ENCODE measurements at regions not wholly inside any gene's neighbourhood (a gene's known extent, or its start where the extent isn't known, plus 50 kb on each side); places are given as distances from the start of the nearest gene placed in this dataset.

DNA sequence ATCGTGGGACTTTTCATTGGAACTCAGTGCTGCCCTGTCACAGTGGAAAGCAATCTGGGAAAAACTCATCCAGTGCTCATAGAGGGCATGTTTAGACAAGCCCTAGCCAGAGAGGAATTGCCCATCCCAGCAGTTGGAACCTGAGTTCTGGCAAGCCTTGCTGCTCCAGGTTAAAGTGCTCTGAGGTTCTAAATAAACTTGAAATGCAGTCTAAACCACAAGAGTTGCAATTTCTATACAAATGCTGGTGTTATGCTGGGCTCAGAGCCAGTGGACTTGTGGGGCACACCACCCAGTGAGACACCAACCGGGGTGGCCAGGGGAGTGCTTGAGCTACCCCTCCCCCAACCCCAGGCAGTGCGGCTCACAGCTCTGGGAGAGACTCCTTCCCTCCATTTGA is 142.8 kb upstream of the PPP1R2C start:
- Histone ChIP-seq H2AFZ (no peak overlapping the region), H3F3A (ENCODE audit: insufficient read depth, low read depth) (no peaks in the 10 kb centered on the region), H3K9me2 (ENCODE audit: insufficient read depth) (no peaks in the 10 kb centered on the region), H3K27ac (no peak overlapping the region), H3K4me3 (no peak overlapping the region), H3K27me3 (ENCODE audit: insufficient read depth, low read depth) (no peaks in the 10 kb centered on the region), H4K20me1 (ENCODE audit: insufficient read depth) (no peaks in the 10 kb centered on the region), H3K4me1 (replicated peaks; ENCODE audit: insufficient read depth) (no peaks in the 10 kb centered on the region), H3K4me2 (no peak overlapping the region), H3K36me3 (ENCODE audit: low read depth) (no peaks in the 10 kb centered on the region), H3K9me3 (ENCODE audit: insufficient read depth, low read depth) (no peaks in the 10 kb centered on the region), H3K79me2 (ENCODE audit: low read depth) (no peaks in the 10 kb centered on the region)
- TF ChIP-seq, protein P1, sequence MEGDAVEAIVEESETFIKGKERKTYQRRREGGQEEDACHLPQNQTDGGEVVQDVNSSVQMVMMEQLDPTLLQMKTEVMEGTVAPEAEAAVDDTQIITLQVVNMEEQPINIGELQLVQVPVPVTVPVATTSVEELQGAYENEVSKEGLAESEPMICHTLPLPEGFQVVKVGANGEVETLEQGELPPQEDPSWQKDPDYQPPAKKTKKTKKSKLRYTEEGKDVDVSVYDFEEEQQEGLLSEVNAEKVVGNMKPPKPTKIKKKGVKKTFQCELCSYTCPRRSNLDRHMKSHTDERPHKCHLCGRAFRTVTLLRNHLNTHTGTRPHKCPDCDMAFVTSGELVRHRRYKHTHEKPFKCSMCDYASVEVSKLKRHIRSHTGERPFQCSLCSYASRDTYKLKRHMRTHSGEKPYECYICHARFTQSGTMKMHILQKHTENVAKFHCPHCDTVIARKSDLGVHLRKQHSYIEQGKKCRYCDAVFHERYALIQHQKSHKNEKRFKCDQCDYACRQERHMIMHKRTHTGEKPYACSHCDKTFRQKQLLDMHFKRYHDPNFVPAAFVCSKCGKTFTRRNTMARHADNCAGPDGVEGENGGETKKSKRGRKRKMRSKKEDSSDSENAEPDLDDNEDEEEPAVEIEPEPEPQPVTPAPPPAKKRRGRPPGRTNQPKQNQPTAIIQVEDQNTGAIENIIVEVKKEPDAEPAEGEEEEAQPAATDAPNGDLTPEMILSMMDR (conservative IDR thresholded peaks at IDR 0.05): no peak
- no peak for TF ChIP-seq EZH2 (IDR thresholded peaks at IDR 0.05; ENCODE audit: low read depth)
- CTCF ChIA-PET: no interaction called here
- intact Hi-C loops (cut with micrococcal nuclease; ENCODE audit: unreplicated experiment): no loop called here
- POLR2A ChIA-PET (ENCODE audit: unreplicated experiment): no interaction called here
- BruUV-seq (replicated peaks): no TSS peak
- no peak for DNase-seq

GRCh38 chrX:42930071-42930470 is 152.1 kb upstream of the PPP1R2C start:
- no peaks in the 10 kb centered on the region for H3K4me1 ChIP-seq (replicated peaks; ENCODE audit: insufficient read depth)
- H4K20me1 ChIP-seq (ENCODE audit: insufficient read depth): no peaks in the 10 kb centered on the region
- POLR2A ChIA-PET (ENCODE audit: unreplicated experiment): no interaction called here
- H3K9me3 ChIP-seq (ENCODE audit: insufficient read depth, low read depth): no peaks in the 10 kb centered on the region
- BruUV-seq (replicated peaks): no TSS peak
- H3K27ac ChIP-seq: no peak overlapping the region
- H3K79me2 ChIP-seq (ENCODE audit: low read depth): no peaks in the 10 kb centered on the region
- H3K27me3 ChIP-seq (ENCODE audit: insufficient read depth, low read depth): no peaks in the 10 kb centered on the region
- H3K4me2 ChIP-seq: no peak overlapping the region
- CTCF ChIA-PET: no interaction called here
- no peaks in the 10 kb centered on the region for H3K9me2 ChIP-seq (ENCODE audit: insufficient read depth)
- no peaks in the 10 kb centered on the region for H3K36me3 ChIP-seq (ENCODE audit: low read depth)
- no peak overlapping the region for H2AFZ ChIP-seq
- DNase-seq: no peak
- H3K4me3 ChIP-seq: no peak overlapping the region
- intact Hi-C loops (cut with micrococcal nuclease; ENCODE audit: unreplicated experiment): no loop called here
- no peak for TF ChIP-seq EZH2 (IDR thresholded peaks at IDR 0.05; ENCODE audit: low read depth)
- TF ChIP-seq, protein P1 (conservative IDR thresholded peaks at IDR 0.05): no peak
- H3F3A ChIP-seq (ENCODE audit: insufficient read depth, low read depth): no peaks in the 10 kb centered on the region

DNA sequence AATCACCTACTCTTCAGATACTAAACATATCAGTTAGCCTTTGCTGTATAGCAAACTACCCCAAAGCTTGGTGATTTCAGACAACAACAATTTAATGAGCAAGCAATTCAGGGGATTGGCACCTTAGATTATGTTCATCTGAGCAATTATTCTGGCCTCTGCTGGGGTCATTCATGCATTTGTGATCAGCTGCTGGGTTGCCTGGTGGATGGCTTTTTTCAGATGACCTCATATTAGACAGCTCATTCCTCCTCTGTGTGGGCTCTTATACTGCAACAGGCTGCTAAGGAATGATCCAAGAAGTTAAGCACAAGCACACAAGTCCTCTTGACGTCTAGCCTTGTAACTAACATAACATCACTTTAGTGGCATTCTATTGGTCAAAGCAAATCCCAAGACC is 153.0 kb upstream of the PPP1R2C start:
- Histone ChIP-seq H3K9me3 (ENCODE audit: insufficient read depth, low read depth) (no peaks in the 10 kb centered on the region), H3K27ac (no peak overlapping the region), H3K27me3 (ENCODE audit: insufficient read depth, low read depth) (no peaks in the 10 kb centered on the region), H3K4me1 (replicated peaks; ENCODE audit: insufficient read depth) (no peaks in the 10 kb centered on the region), H3K4me3 (no peak overlapping the region), H3K9me2 (ENCODE audit: insufficient read depth) (no peaks in the 10 kb centered on the region), H4K20me1 (ENCODE audit: insufficient read depth) (no peaks in the 10 kb centered on the region), H3K4me2 (no peak overlapping the region), H3F3A (ENCODE audit: insufficient read depth, low read depth) (no peaks in the 10 kb centered on the region), H2AFZ (no peak overlapping the region), H3K36me3 (ENCODE audit: low read depth) (no peaks in the 10 kb centered on the region), H3K79me2 (ENCODE audit: low read depth) (no peaks in the 10 kb centered on the region)
- intact Hi-C loops (cut with micrococcal nuclease; ENCODE audit: unreplicated experiment): no loop called here
- TF ChIP-seq, protein P1 (conservative IDR thresholded peaks at IDR 0.05): no peak
- ChIA-PET POLR2A (ENCODE audit: unreplicated experiment) (no interaction called here), CTCF (no interaction called here)
- BruUV-seq (replicated peaks): no TSS peak
- no peak for DNase-seq
